SK-N-SH (cell line): ENCODE measurements at regions not wholly inside any gene's neighbourhood (a gene's known extent, or its start where the extent isn't known, plus 50 kb on each side); places are given as distances from the start of the nearest gene placed in this dataset.

Experiments used
- CHD2 ChIP-seq: fragments of 150-350 bp; IDR thresholded peaks from 2 replicates; pipeline ENCODE4 v1.6.1; 2018; ENCODE audit warnings: low read length; ENCODE audit not compliant: partially characterized antibody
- FOXJ3 ChIP-seq: sonication (generic); formaldehyde crosslinking; IDR thresholded peaks from 2 replicates; pipeline ENCODE4 v1.5.1; 2020; ENCODE audit warnings: mild to moderate bottlenecking, missing genetic modification reagents
- GABPA ChIP-seq: IDR thresholded peaks from 2 replicates; pipeline ENCODE4 v1.4.0; 2012; ENCODE audit warnings: low read depth, mild to moderate bottlenecking
- JUND ChIP-seq: IDR thresholded peaks from 2 replicates; pipeline ENCODE4 v1.4.0; 2012
- RAD21 ChIP-seq: IDR thresholded peaks from 2 replicates; pipeline ENCODE4 v1.6.1; 2012; ENCODE audit warnings: mild to moderate bottlenecking, low read length
- TCF12 ChIP-seq: IDR thresholded peaks from 2 replicates; pipeline ENCODE4 v1.4.0; 2012
- TF ChIP-seq, protein P1 (sequence below): fragments of 200-600 bp; sonication (generic); IDR thresholded peaks from 2 replicates; pipeline ENCODE4 v1.6.1; 2017; ENCODE audit warnings: antibody characterized with exemption, mild to moderate bottlenecking, moderate library complexity
- TF ChIP-seq, protein P2 (sequence below): fragments of 150-350 bp; IDR thresholded peaks from 2 replicates; pipeline ENCODE4 v1.6.1; 2017; ENCODE audit warnings: antibody characterized with exemption, low read length, low read depth, borderline replicate concordance

DNA sequence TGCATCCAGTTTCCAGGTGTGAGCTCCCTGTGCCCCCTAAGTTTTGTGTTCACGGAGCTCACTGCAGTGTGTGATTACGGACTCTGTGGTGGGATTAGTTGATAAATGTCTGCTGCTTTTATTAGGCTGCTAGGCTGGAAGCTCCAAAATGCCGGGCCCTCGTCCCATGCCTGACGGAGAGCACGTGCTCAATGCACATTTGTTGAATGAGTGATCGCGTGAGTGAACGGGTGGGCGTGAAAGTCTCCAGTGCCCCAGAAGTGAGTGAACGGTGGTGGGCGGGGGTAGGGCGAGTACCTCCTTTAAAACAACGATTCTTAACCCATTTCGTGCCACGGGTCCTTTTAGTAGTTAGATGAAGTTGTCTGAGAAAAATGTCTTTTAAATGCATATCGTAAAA lies 175.5 kb downstream of the AACS start:
- TF ChIP-seq, protein P1, sequence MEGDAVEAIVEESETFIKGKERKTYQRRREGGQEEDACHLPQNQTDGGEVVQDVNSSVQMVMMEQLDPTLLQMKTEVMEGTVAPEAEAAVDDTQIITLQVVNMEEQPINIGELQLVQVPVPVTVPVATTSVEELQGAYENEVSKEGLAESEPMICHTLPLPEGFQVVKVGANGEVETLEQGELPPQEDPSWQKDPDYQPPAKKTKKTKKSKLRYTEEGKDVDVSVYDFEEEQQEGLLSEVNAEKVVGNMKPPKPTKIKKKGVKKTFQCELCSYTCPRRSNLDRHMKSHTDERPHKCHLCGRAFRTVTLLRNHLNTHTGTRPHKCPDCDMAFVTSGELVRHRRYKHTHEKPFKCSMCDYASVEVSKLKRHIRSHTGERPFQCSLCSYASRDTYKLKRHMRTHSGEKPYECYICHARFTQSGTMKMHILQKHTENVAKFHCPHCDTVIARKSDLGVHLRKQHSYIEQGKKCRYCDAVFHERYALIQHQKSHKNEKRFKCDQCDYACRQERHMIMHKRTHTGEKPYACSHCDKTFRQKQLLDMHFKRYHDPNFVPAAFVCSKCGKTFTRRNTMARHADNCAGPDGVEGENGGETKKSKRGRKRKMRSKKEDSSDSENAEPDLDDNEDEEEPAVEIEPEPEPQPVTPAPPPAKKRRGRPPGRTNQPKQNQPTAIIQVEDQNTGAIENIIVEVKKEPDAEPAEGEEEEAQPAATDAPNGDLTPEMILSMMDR = no peak
- TF ChIP-seq, protein P2, sequence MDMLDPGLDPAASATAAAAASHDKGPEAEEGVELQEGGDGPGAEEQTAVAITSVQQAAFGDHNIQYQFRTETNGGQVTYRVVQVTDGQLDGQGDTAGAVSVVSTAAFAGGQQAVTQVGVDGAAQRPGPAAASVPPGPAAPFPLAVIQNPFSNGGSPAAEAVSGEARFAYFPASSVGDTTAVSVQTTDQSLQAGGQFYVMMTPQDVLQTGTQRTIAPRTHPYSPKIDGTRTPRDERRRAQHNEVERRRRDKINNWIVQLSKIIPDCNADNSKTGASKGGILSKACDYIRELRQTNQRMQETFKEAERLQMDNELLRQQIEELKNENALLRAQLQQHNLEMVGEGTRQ = no peak
- TF ChIP-seq GABPA (no peak), JUND (no peak), CHD2 (no peak), FOXJ3 (CRISPR knock-in tag) (no peak), TCF12 (no peak), RAD21 (no peak)
